Left cardiac atrium (tissue), 4 donors: ENCODE measurements at regions not wholly inside any gene's neighbourhood (a gene's known extent, or its start where the extent isn't known, plus 50 kb on each side); places are given as distances from the start of the nearest gene placed in this dataset.

Source experiments
- ATAC-seq, 2 donors: fragments of 200-7000 bp; cut with Tn5 transposase; one replicate each; pipeline ENCODE4 v1.9.1; 2020; ENCODE audit warnings: mild to moderate bottlenecking in 2 of 2, moderate library complexity in 2 of 2
- DNase-seq: peaks from one replicate; pipeline ENCODE4 v3.0.0-alpha.2; 2020
- intact Hi-C, 2 donors: fragments of 100-400 bp; cut with DNase I; formaldehyde crosslinking; loops; one replicate each; pipeline versions ENCODE4 v1.14.1 to v1.15.1; 2022 to 2023
- donor health status: DM: no; HTN: yes; CAD: no.
- donor health status: DM: no; HTN: yes; CAD: no; lungs with severe emphysema.
- donor health status: DM: yes; HTN: yes; CAD: no.
- donor health status: Dilated cardiomyopathy.

GRCh38 chr4:123559955-123560871 lies 163.6 kb downstream of the SPRY1 start:
- peak in 1 of 2 donors; percentile 16 for ATAC-seq
- intact Hi-C loops: loop anchor here in 1 of 2 donors (5.0 to 10.0 kb wide), 3 partner anchors 135 to 552 kb away; no protein-coding TSS in a partner anchor
- no peak for DNase-seq

- DNase-seq (no peak), ATAC-seq (no peak)
- intact Hi-C loops: loop anchor here in 1 of 2 donors (5.0 to 10.0 kb wide), 2 partner anchors 137 to 551 kb away; no protein-coding TSS in a partner anchor
Observed at GRCh38 chr4:123561525-123561924, 164.9 kb downstream of the SPRY1 start.

GRCh38 chr4:123562994-123563750 lies 166.6 kb downstream of the SPRY1 start:
- intact Hi-C loops: loop anchor here in 1 of 2 donors (5.0 to 10.0 kb wide), 2 partner anchors 138 to 549 kb away; no protein-coding TSS in a partner anchor
- no peak for DNase-seq
- peak in 1 of 2 donors; percentile 61 for ATAC-seq

GRCh38 chr4:123564758-123565346 lies 168.3 kb downstream of the SPRY1 start:
- intact Hi-C loops: loop anchor here in 1 of 2 donors (5.0 to 10.0 kb wide), 2 partner anchors 140 to 547 kb away; no protein-coding TSS in a partner anchor
- peak; percentile 33 for DNase-seq

GRCh38 chr4:123568936-123569335 lies 172.3 kb downstream of the SPRY1 start:
- DNase-seq (no peak), ATAC-seq (no peak)
- intact Hi-C loops: loop anchor here in 1 of 2 donors (10.0 kb wide), 1 partner anchor 144 kb away; no protein-coding TSS in a partner anchor

More at GRCh38 chr4:123564758-123565346, 168.3 kb downstream of the SPRY1 start:
- ATAC-seq: peak; percentile 90 to 92

- ATAC-seq (no peak), DNase-seq (no peak)
- intact Hi-C loops: loop anchor here in 1 of 2 donors (10.0 kb wide), 1 partner anchor 145 kb away; no protein-coding TSS in a partner anchor
Observed at GRCh38 chr4:123569541-123569940, 172.9 kb downstream of the SPRY1 start.

GRCh38 chr4:123573866-123574508 lies 177.4 kb downstream of the SPRY1 start:
- ATAC-seq (no peak), DNase-seq (no peak)
- intact Hi-C loops: no loop called here

- DNase-seq (no peak), ATAC-seq (no peak)
- intact Hi-C loops: no loop called here
Observed at GRCh38 chr4:123575291-123575690, 178.7 kb downstream of the SPRY1 start.

GRCh38 chr4:123577225-123577906 lies 180.8 kb downstream of the SPRY1 start:
- intact Hi-C loops: no loop called here
- DNase-seq: no peak
- no peak for ATAC-seq

- DNase-seq (no peak), ATAC-seq (no peak)
- intact Hi-C loops: no loop called here
Observed at GRCh38 chr4:123578276-123579029, 181.9 kb downstream of the SPRY1 start.

GRCh38 chr4:123579961-123580360 lies 183.4 kb downstream of the SPRY1 start:
- DNase-seq: no peak
- no peak for ATAC-seq
- intact Hi-C loops: no loop called here

- ATAC-seq (no peak), DNase-seq (no peak)
- intact Hi-C loops: no loop called here
Observed at GRCh38 chr4:123580981-123581664, 184.5 kb downstream of the SPRY1 start.

GRCh38 chr4:123581802-123582201 lies 185.2 kb downstream of the SPRY1 start:
- intact Hi-C loops: no loop called here
- no peak for DNase-seq
- ATAC-seq: no peak

GRCh38 chr4:123583043-123583442 lies 186.4 kb downstream of the SPRY1 start:
- ATAC-seq (no peak), DNase-seq (no peak)
- intact Hi-C loops: no loop called here

- DNase-seq (no peak), ATAC-seq (no peak)
- intact Hi-C loops: no loop called here
Observed at GRCh38 chr4:123585111-123585510, 188.5 kb downstream of the SPRY1 start.

- ATAC-seq (peak; percentile 8 to 81), DNase-seq (no peak)
- intact Hi-C loops: no loop called here
Observed at GRCh38 chr4:123587983-123588494, 191.4 kb downstream of the SPRY1 start.
